PC-9 (cell line): ENCODE measurements at regions not wholly inside any gene's neighbourhood (a gene's known extent, or its start where the extent isn't known, plus 50 kb on each side); places are given as distances from the start of the nearest gene placed in this dataset.

ENCODE experiments used
- BruUV-seq: library from RNA; stranded (reverse); fragments of 400-500 nt; replicated peaks from 2 replicates; lab custom pipeline; 2021; lab: Mats Ljungman, UMichigan
- CTCF ChIA-PET: fragments of 300-600 bp; sonication (Branson Sonifier 250); formaldehyde crosslinking; loops from one replicate; lab custom pipeline; 2022; ENCODE audit warnings: antibody characterized with exemption; lab: Charles Lee
- POLR2A ChIA-PET: fragments of 300-600 bp; sonication (Branson Sonifier 250); formaldehyde crosslinking; loops from one replicate; lab custom pipeline; 2022; ENCODE audit warnings: antibody characterized with exemption; ENCODE audit not compliant: unreplicated experiment; lab: Charles Lee
- DNase-seq, 2 experiments: peaks; one replicate each; pipeline versions ENCODE4 v3.0.0 to v3.0.0-alpha.2; 2015 to 2022; ENCODE audit warnings: mixed read lengths in 1 of 2
- H2AFZ ChIP-seq: fragments of 200-600 bp; sonication (generic); 2 replicates; pipeline ENCODE4 v1.8.1; 2017; ENCODE audit warnings: antibody characterized with exemption
- H3F3A ChIP-seq: fragments of 200-600 bp; sonication (generic); 2 replicates; pipeline ENCODE4 v1.8.1; 2017; ENCODE audit warnings: antibody characterized with exemption, mild to moderate bottlenecking, low read depth; ENCODE audit not compliant: insufficient read depth
- H3K27ac ChIP-seq: fragments of 200-600 bp; sonication (generic); 2 replicates; pipeline ENCODE4 v1.6.1; 2016; ENCODE audit warnings: mixed run types
- H3K27me3 ChIP-seq: fragments of 200-600 bp; sonication (generic); 2 replicates; pipeline ENCODE4 v1.6.1; 2016; ENCODE audit warnings: low read depth, mixed run types; ENCODE audit not compliant: insufficient read depth
- H3K36me3 ChIP-seq: fragments of 200-600 bp; sonication (generic); 2 replicates; pipeline ENCODE4 v1.6.1; 2016; ENCODE audit warnings: low read depth, mixed run types
- H3K4me1 ChIP-seq: fragments of 200-600 bp; sonication (generic); replicated peaks from 2 replicates; pipeline ENCODE4 v1.6.1; 2016; ENCODE audit warnings: mixed run types; ENCODE audit not compliant: insufficient read depth
- H3K4me2 ChIP-seq: fragments of 200-600 bp; sonication (generic); 2 replicates; pipeline ENCODE4 v1.6.1; 2017; ENCODE audit warnings: mixed run types
- H3K4me3 ChIP-seq: fragments of 200-600 bp; sonication (generic); 2 replicates; pipeline ENCODE4 v1.6.1; 2016; ENCODE audit warnings: mixed run types
- H3K79me2 ChIP-seq: fragments of 200-600 bp; sonication (generic); 2 replicates; pipeline ENCODE4 v1.6.1; 2017; ENCODE audit warnings: low read depth, mixed run types
- H3K9me2 ChIP-seq: fragments of 200-600 bp; sonication (generic); 2 replicates; pipeline ENCODE4 v1.8.1; 2017; ENCODE audit warnings: mild to moderate bottlenecking; ENCODE audit not compliant: insufficient read depth
- H3K9me3 ChIP-seq: fragments of 200-600 bp; sonication (generic); 2 replicates; pipeline ENCODE4 v1.8.1; 2016; ENCODE audit warnings: low read depth; ENCODE audit not compliant: insufficient read depth
- H4K20me1 ChIP-seq: fragments of 200-600 bp; sonication (generic); 2 replicates; pipeline ENCODE4 v1.8.1; 2017; ENCODE audit not compliant: insufficient read depth
- EZH2 ChIP-seq: fragments of 200-600 bp; sonication (generic); IDR thresholded peaks from 2 replicates; pipeline ENCODE4 v1.8.0; 2017; ENCODE audit warnings: antibody characterized with exemption, low read depth
- intact Hi-C: fragments of 100-400 bp; cut with micrococcal nuclease; formaldehyde crosslinking; loops from one replicate; pipeline ENCODE4 v1.10.0; 2022; ENCODE audit not compliant: unreplicated experiment
- TF ChIP-seq, protein P1 (sequence below): fragments of 200-600 bp; sonication (generic); conservative IDR thresholded peaks from 2 replicates; pipeline ENCODE4 v1.6.1; 2017; ENCODE audit warnings: mixed run types, antibody characterized with exemption, mild to moderate bottlenecking, moderate library complexity

DNA sequence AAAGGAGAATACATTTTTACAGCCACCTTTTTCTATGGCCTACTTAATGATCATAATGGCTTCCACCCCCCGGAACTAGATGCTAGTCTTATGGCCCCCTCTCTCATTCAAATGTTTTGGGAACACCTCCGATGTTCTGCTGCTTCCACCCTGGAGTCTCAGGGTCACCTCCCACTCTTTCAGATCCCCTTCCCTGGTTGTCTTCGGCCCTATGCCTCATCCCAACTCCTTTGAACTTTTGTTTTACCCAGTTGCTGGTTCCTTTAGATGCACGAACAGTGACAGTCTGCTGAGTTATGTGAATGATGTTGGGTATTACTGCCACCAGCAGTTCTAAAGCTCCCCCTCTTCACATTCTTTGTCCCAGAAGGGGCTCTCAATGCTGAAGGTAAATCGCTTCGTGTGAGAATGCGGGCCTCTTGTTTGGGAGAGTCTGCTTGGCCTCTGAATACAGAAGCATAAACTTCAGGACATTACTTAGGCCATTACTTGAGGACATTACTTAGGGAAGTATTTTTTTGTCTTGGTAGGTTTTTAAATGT is 309.1 kb downstream of the SOX4 start:
- BruUV-seq, result no TSS peak
- Histone ChIP-seq H3K9me2 (no peaks in the 10 kb centered on the region), H3K79me2 (no peaks in the 10 kb centered on the region), H4K20me1 (no peaks in the 10 kb centered on the region), H3F3A (no peaks in the 10 kb centered on the region; the same call in 1 of the 2 replicates), H3K4me1 (peaks cover 6% of the 10 kb centered on the region; the same call in 1 of the 2 replicates), H3K36me3 (no peaks in the 10 kb centered on the region), H3K4me2 (no peak overlapping the region), H3K4me3 (no peak overlapping the region), H3K27ac (no peak overlapping the region), H3K9me3 (0 out of 2 replicates have a peak, but pooled peaks cover 3% of the 10 kb centered on the region), H3K27me3 (no peaks in the 10 kb centered on the region), H2AFZ (no peak overlapping the region)
- POLR2A ChIA-PET, result no interaction called here
- CTCF ChIA-PET, result no interaction called here
- intact Hi-C loops, result no loop called here
- no peak for DNase-seq
- no peak for TF ChIP-seq EZH2
- TF ChIP-seq, protein P1, sequence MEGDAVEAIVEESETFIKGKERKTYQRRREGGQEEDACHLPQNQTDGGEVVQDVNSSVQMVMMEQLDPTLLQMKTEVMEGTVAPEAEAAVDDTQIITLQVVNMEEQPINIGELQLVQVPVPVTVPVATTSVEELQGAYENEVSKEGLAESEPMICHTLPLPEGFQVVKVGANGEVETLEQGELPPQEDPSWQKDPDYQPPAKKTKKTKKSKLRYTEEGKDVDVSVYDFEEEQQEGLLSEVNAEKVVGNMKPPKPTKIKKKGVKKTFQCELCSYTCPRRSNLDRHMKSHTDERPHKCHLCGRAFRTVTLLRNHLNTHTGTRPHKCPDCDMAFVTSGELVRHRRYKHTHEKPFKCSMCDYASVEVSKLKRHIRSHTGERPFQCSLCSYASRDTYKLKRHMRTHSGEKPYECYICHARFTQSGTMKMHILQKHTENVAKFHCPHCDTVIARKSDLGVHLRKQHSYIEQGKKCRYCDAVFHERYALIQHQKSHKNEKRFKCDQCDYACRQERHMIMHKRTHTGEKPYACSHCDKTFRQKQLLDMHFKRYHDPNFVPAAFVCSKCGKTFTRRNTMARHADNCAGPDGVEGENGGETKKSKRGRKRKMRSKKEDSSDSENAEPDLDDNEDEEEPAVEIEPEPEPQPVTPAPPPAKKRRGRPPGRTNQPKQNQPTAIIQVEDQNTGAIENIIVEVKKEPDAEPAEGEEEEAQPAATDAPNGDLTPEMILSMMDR, result no peak

DNA sequence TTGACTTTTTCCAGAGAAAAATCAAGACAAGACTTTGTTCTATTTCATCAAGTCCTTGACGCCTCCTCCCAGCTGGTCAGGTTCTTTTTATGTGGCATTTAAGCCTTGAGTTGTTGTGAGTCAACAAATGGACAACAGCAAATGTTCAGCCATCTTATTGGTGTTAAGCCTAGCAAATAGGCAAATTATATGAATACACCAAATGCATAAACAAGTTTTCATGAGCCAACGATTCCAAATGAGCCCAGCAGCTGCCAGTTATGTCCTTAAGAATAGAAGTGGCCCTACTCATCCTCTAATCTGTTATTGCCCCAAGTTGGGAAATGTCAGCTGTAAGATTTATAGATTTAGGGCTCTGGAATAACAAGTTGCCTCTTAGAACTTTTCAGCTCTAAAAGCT is 312.0 kb downstream of the SOX4 start:
- CTCF ChIA-PET, result no interaction called here
- intact Hi-C loops, result no loop called here

DNA sequence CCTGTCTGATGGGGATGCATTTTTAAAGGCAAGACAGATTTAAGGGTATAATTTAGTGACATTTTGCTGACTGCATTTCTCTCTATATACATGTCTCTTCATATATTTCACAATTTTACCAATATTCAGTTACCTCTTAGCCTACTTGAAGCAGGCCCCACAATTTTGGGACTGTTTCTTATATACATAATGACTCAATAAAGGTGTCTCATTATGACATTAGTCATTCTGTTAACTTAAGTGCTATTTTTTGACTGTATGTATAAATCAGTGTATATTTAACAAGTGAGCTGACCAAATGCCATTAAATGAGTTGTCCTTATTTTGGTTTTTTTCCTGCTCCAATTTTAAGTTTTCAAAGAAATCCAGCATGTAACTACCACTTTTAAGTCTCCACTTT is 313.3 kb downstream of the SOX4 start:
- H3K4me3 ChIP-seq, result no peak overlapping the region
- no peaks in the 10 kb centered on the region for H4K20me1 ChIP-seq
- H3K79me2 ChIP-seq, result no peaks in the 10 kb centered on the region
- BruUV-seq, result no TSS peak
- H3K9me2 ChIP-seq, result no peaks in the 10 kb centered on the region
- H3K4me2 ChIP-seq, result no peak overlapping the region
- ChIA-PET CTCF (no interaction called here), POLR2A (no interaction called here)
- no peaks in the 10 kb centered on the region for H3F3A ChIP-seq
- H3K36me3 ChIP-seq, result no peaks in the 10 kb centered on the region
- TF ChIP-seq, protein P1, result no peak
- no peak for TF ChIP-seq EZH2
- no peaks in the 10 kb centered on the region for H3K27me3 ChIP-seq
- H3K27ac ChIP-seq, result no peak overlapping the region
- H2AFZ ChIP-seq, result no peak overlapping the region
- 0 out of 2 replicates have a peak, but pooled peaks cover 6% of the 10 kb centered on the region for H3K4me1 ChIP-seq
- no peak for DNase-seq
- 0 out of 2 replicates have a peak, but pooled peaks cover 3% of the 10 kb centered on the region for H3K9me3 ChIP-seq
- intact Hi-C loops, result no loop called here

More for the DNA sequence above, 312.0 kb downstream of the SOX4 start:
- Histone ChIP-seq H3K9me3 (0 out of 2 replicates have a peak, but pooled peaks cover 3% of the 10 kb centered on the region), H3K79me2 (no peaks in the 10 kb centered on the region), H3K36me3 (no peaks in the 10 kb centered on the region), H3K4me1 (peaks cover 6% of the 10 kb centered on the region; the same call in 1 of the 2 replicates), H3F3A (no peaks in the 10 kb centered on the region; the same call in 1 of the 2 replicates), H3K9me2 (no peaks in the 10 kb centered on the region), H2AFZ (no peak overlapping the region), H3K27me3 (no peaks in the 10 kb centered on the region), H3K4me3 (no peak overlapping the region), H4K20me1 (no peaks in the 10 kb centered on the region), H3K4me2 (no peak overlapping the region), H3K27ac (no peak overlapping the region)
- no peak for DNase-seq
- TF ChIP-seq, protein P1, result no peak
- TF ChIP-seq EZH2, result no peak
- POLR2A ChIA-PET, result no interaction called here
- BruUV-seq, result no TSS peak
